ENCODE measurements at regions not wholly inside any gene's neighbourhood (a gene's known extent, or its start where the extent isn't known, plus 50 kb on each side); places are given as distances from the start of the nearest gene placed in this dataset.

- TF ChIP-seq CTCF (IDR thresholded peaks at IDR 0.05 in 4 of 5, conservative IDR thresholded peaks at IDR 0.05 in 1 of 5), result no peak
- TF ChIP-seq POLR2A (IDR thresholded peaks at IDR 0.05), result no peak
These were observed 107.6 kb upstream of the SFSWAP start for GRCh38 chr12:131603106-131603938.

Data from gastrocnemius medialis (tissue), 4 donors.